Endodermal cell (in vitro differentiated cells): ENCODE measurements at regions not wholly inside any gene's neighbourhood (a gene's known extent, or its start where the extent isn't known, plus 50 kb on each side); places are given as distances from the start of the nearest gene placed in this dataset.

Experiments used
- DNase-seq: peaks from one replicate; pipeline ENCODE4 v3.0.0-alpha.2; 2017
- H3K27ac ChIP-seq: 2 replicates; pipeline ENCODE4 v1.5.1; 2013; ENCODE audit warnings: mild to moderate bottlenecking, low read depth, low read length, moderate library complexity
- H3K27me3 ChIP-seq: 2 replicates; pipeline ENCODE4 v1.6.1; 2013; ENCODE audit warnings: mild to moderate bottlenecking, low read length, moderate library complexity; ENCODE audit not compliant: insufficient read depth, control insufficient read depth, poor library complexity, severe bottlenecking
- H3K36me3 ChIP-seq: 2 replicates; pipeline ENCODE4 v1.7.0; 2013; ENCODE audit warnings: mild to moderate bottlenecking, low read length, moderate library complexity; ENCODE audit not compliant: control insufficient read depth, insufficient read depth
- H3K4me1 ChIP-seq: one replicate; pipeline ENCODE4 v1.7.0; 2013; ENCODE audit warnings: low read length; ENCODE audit not compliant: control insufficient read depth, insufficient read depth
- H3K4me3 ChIP-seq: 2 replicates; pipeline ENCODE4 v1.5.1; 2013; ENCODE audit warnings: mild to moderate bottlenecking, low read length, moderate library complexity
- H3K9ac ChIP-seq: 2 replicates; pipeline ENCODE4 v1.6.1; 2013; ENCODE audit warnings: mild to moderate bottlenecking, low read length, moderate library complexity; ENCODE audit not compliant: poor library complexity, severe bottlenecking; ENCODE audit errors: extremely low read depth
- H3K9me3 ChIP-seq: 2 replicates; pipeline ENCODE4 v1.6.1; 2013; ENCODE audit warnings: mild to moderate bottlenecking, low read length, moderate library complexity; ENCODE audit not compliant: control insufficient read depth
- H3K27ac Mint-ChIP-seq: 2 replicates; pipeline ENCODE4 v1.8.0; 2020; ENCODE audit warnings: mixed read lengths
- H3K27me3 Mint-ChIP-seq: 2 replicates; pipeline ENCODE4 v1.8.0; 2021; ENCODE audit warnings: mild to moderate bottlenecking, mixed read lengths; ENCODE audit not compliant: insufficient read depth
- H3K36me3 Mint-ChIP-seq: 2 replicates; pipeline ENCODE4 v1.8.0; 2020; ENCODE audit warnings: low read depth, mixed read lengths
- H3K4me1 Mint-ChIP-seq: 2 replicates; pipeline ENCODE4 v1.8.0; 2020; ENCODE audit warnings: mixed read lengths
- H3K4me3 Mint-ChIP-seq: 2 replicates; pipeline ENCODE4 v1.8.0; 2020; ENCODE audit warnings: mild to moderate bottlenecking, moderate library complexity, mixed read lengths
- H3K9me3 Mint-ChIP-seq: 2 replicates; pipeline ENCODE4 v1.8.0; 2020; ENCODE audit warnings: mild to moderate bottlenecking, mixed read lengths
- WGBS, 2 experiments: methylation state at CpG; one replicate each; pipeline versions ENCODE4 v1.1.5 to v1.1.7; 2013; ENCODE audit warnings: missing lambda C conversion rate in 2 of 2, mixed read lengths in 1 of 2; ENCODE audit not compliant: insufficient coverage in 1 of 2, insufficient read length in 1 of 2; 5-methylcytosine and 5-hydroxymethylcytosine counted together
- TF ChIP-seq, protein P1 (sequence below): fragments of 200-600 bp; sonication (generic); conservative IDR thresholded peaks from 2 replicates; pipeline ENCODE4 v1.5.0; 2021; ENCODE audit warnings: antibody characterized with exemption, mild to moderate bottlenecking

- no peak overlapping the region for H3K4me3 ChIP-seq
- Mint-ChIP-seq H3K27me3 (no peaks in the 10 kb centered on the region), H3K4me3 (no peak overlapping the region), H3K36me3 (no peaks in the 10 kb centered on the region), H3K9me3 (no peaks in the 10 kb centered on the region), H3K4me1 (peaks cover 4% of the 10 kb centered on the region), H3K27ac (no peak overlapping the region)
- no peak overlapping the region for H3K9ac ChIP-seq
- H3K9me3 ChIP-seq, result peaks cover 9% of the 10 kb centered on the region
- DNase-seq, result no peak
- H3K27ac ChIP-seq, result no peak overlapping the region
- no peaks in the 10 kb centered on the region for H3K36me3 ChIP-seq
- no peaks in the 10 kb centered on the region for H3K4me1 ChIP-seq
- H3K27me3 ChIP-seq, result no peaks in the 10 kb centered on the region
- TF ChIP-seq, protein P1, sequence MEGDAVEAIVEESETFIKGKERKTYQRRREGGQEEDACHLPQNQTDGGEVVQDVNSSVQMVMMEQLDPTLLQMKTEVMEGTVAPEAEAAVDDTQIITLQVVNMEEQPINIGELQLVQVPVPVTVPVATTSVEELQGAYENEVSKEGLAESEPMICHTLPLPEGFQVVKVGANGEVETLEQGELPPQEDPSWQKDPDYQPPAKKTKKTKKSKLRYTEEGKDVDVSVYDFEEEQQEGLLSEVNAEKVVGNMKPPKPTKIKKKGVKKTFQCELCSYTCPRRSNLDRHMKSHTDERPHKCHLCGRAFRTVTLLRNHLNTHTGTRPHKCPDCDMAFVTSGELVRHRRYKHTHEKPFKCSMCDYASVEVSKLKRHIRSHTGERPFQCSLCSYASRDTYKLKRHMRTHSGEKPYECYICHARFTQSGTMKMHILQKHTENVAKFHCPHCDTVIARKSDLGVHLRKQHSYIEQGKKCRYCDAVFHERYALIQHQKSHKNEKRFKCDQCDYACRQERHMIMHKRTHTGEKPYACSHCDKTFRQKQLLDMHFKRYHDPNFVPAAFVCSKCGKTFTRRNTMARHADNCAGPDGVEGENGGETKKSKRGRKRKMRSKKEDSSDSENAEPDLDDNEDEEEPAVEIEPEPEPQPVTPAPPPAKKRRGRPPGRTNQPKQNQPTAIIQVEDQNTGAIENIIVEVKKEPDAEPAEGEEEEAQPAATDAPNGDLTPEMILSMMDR, result no peak
- WGBS, 2 experiments, result 96% methylated on average over 2 of the region's 2 CpGs; no CpG with 5 or more reads in 1 of the 2 experiments
These were observed 108.6 kb upstream of the TMEM161B start for GRCh38 chr5:88377240-88377639.

- Mint-ChIP-seq H3K4me1 (peaks cover 4% of the 10 kb centered on the region), H3K4me3 (no peak overlapping the region), H3K27me3 (no peaks in the 10 kb centered on the region), H3K9me3 (no peaks in the 10 kb centered on the region), H3K36me3 (no peaks in the 10 kb centered on the region), H3K27ac (no peak overlapping the region)
- H3K4me1 ChIP-seq, result no peaks in the 10 kb centered on the region
- 97% methylated on average over 5 of the region's 5 CpGs; no CpG with 5 or more reads in 1 of the 2 experiments for WGBS, 2 experiments
- no peaks in the 10 kb centered on the region for H3K36me3 ChIP-seq
- no peaks in the 10 kb centered on the region for H3K27me3 ChIP-seq
- H3K4me3 ChIP-seq, result no peak overlapping the region
- TF ChIP-seq, protein P1, result no peak
- no peak for DNase-seq
- no peak overlapping the region for H3K9ac ChIP-seq
- peaks cover 9% of the 10 kb centered on the region for H3K9me3 ChIP-seq
- H3K27ac ChIP-seq, result no peak overlapping the region
These were observed 108.1 kb upstream of the TMEM161B start for GRCh38 chr5:88376728-88377127.

GRCh38 chr5:88374391-88374790 is 105.7 kb upstream of the TMEM161B start:
- WGBS, 2 experiments, result 89% methylated on average over 2 of the region's 2 CpGs; no CpG with 5 or more reads in 1 of the 2 experiments
- Histone ChIP-seq H3K4me1 (no peaks in the 10 kb centered on the region), H3K36me3 (no peaks in the 10 kb centered on the region), H3K9me3 (peaks cover 9% of the 10 kb centered on the region), H3K27ac (no peak overlapping the region), H3K4me3 (no peak overlapping the region), H3K9ac (no peak overlapping the region), H3K27me3 (no peaks in the 10 kb centered on the region)
- H3K36me3 Mint-ChIP-seq, result no peaks in the 10 kb centered on the region
- no peaks in the 10 kb centered on the region for H3K9me3 Mint-ChIP-seq
- H3K27ac Mint-ChIP-seq, result no peak overlapping the region
- peaks cover 4% of the 10 kb centered on the region for H3K4me1 Mint-ChIP-seq
- no peak for DNase-seq
- no peaks in the 10 kb centered on the region for H3K27me3 Mint-ChIP-seq
- no peak overlapping the region for H3K4me3 Mint-ChIP-seq
- TF ChIP-seq, protein P1, result no peak
